Memory B cell (primary cell): ENCODE measurements at regions not wholly inside any gene's neighbourhood (a gene's known extent, or its start where the extent isn't known, plus 50 kb on each side); places are given as distances from the start of the nearest gene placed in this dataset.

ENCODE experiments used
- ATAC-seq: fragments of 150-1000 bp; cut with Tn5 transposase; 2 replicates; pipeline ENCODE4 v1.10.0; 2021; ENCODE audit warnings: low read depth, mild to moderate bottlenecking, moderate library complexity
- DNase-seq, 2 donors: peaks; one replicate each; pipeline ENCODE4 v3.0.0; 2022; ENCODE audit warnings: low spot score in 2 of 2
- H3K27ac Mint-ChIP-seq: one replicate; pipeline ENCODE4 v1.8.0; 2022; ENCODE audit warnings: mild to moderate bottlenecking, moderate library complexity, mixed read lengths
- H3K27me3 Mint-ChIP-seq: one replicate; pipeline ENCODE4 v1.8.0; 2022; ENCODE audit warnings: mixed read lengths
- H3K36me3 Mint-ChIP-seq: one replicate; pipeline ENCODE4 v1.8.0; 2022; ENCODE audit warnings: mild to moderate bottlenecking, mixed read lengths
- H3K4me1 Mint-ChIP-seq: one replicate; pipeline ENCODE4 v1.8.0; 2022; ENCODE audit warnings: mixed read lengths
- H3K4me3 Mint-ChIP-seq: one replicate; pipeline ENCODE4 v1.8.0; 2022; ENCODE audit warnings: mild to moderate bottlenecking, moderate library complexity, mixed read lengths
- H3K9me3 Mint-ChIP-seq: one replicate; pipeline ENCODE4 v1.8.0; 2022; ENCODE audit warnings: mixed read lengths

DNA sequence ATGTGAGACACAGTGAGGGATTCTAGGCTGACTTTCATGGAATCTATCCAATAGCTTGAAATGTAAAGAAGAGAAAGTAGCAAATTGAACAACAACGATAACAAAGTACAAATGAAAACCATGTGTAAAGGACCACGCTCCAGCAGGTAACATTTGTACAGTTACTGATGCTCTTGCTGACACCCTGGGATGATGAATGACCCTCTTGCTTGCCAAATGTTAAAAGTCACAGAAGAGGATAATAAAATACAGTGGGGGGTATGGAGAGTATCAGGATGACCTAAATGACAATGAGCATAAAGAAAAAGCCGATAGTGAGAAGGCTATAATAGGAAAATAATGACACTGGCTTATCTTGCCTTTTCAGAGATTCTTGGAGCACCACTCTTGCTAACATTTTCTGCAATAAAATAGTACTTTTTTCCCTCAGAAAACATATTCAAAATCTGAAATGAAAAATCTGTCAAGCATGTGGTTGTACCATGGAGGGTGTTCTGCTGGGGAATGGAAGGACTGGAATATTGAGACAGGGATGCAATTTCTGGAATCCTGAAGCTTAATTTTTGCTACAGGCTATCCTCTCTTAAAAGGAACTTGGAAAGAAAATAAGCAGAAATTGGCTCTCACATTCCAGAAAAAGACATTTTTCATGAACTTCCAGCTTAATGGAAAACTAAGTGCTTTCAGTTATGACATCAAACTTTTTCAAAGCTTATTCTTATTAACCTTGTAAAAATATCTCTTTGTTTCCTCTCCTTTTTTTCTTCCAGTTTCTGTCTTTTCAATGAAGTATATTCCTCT, 303.2 kb upstream of the GHITM start:
- H3K27me3 Mint-ChIP-seq: no peaks in the 10 kb centered on the region
- ATAC-seq: no peak
- DNase-seq: no peak
- H3K9me3 Mint-ChIP-seq: no peaks in the 10 kb centered on the region
- H3K4me3 Mint-ChIP-seq: no peak overlapping the region
- no peaks in the 10 kb centered on the region for H3K4me1 Mint-ChIP-seq
- H3K27ac Mint-ChIP-seq: no peak overlapping the region
- no peaks in the 10 kb centered on the region for H3K36me3 Mint-ChIP-seq

DNA sequence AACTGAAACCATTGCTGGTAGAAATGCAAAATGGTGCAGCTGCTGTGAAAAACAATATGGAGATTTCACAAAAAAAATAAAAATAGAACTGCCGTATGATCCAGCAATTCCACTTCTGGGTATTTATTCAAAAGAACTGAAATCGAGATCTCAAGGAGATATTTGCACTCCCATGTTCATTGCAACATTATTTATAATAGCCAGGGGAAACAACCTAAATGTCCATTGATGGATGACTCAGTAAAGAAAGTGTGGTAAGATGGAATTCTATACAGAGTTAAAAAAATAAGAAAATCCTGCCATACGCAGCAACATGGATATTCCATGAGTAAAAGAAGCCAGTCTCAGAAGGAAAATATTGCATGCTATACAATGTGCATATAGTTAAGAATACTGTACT, 290.6 kb upstream of the GHITM start:
- ATAC-seq (no peak), DNase-seq (no peak)
- Mint-ChIP-seq H3K27ac (no peak overlapping the region), H3K36me3 (no peaks in the 10 kb centered on the region), H3K27me3 (no peaks in the 10 kb centered on the region), H3K4me1 (no peaks in the 10 kb centered on the region), H3K4me3 (no peak overlapping the region), H3K9me3 (peaks cover 2% of the 10 kb centered on the region)

DNA sequence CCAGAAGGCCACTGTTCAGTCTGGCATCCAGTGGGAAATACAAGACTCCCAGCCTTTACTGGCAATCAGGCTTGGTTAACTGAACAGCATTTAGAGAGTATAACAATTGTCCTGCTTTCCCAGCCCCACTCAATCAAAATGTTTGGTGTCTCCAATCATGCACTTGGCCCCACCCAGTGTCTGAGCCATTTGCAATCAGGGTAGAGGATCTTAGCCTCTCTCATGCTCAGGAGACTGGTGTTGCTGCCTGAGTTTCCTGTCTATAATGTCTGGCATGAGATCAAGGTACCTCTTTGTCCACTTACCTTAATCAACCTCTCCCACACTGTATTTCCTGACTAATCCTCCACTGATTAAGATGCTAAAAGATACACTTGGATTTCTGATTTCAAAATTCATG, 290.2 kb upstream of the GHITM start:
- H3K36me3 Mint-ChIP-seq: no peaks in the 10 kb centered on the region
- no peak for DNase-seq
- H3K4me3 Mint-ChIP-seq: no peak overlapping the region
- H3K27ac Mint-ChIP-seq: no peak overlapping the region
- ATAC-seq: no peak
- H3K9me3 Mint-ChIP-seq: peaks cover 2% of the 10 kb centered on the region
- no peaks in the 10 kb centered on the region for H3K4me1 Mint-ChIP-seq
- no peaks in the 10 kb centered on the region for H3K27me3 Mint-ChIP-seq

DNA sequence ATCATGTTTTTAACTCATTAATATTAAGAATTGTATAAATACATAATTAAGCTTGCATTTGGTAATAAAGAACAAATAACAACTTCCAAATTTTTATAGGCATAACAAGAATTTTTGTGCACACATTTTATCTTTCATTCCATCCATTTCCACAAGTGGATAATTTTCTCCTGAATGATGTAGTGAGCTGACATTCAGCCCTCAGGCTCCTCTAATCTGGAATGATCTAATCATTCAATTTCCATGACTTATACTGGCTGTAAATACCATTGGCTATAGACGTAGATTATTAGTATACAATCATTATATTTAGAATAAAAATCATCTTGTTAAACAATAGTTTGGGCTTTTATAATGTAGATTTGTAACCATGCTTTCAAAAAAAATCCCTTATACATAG, 287.2 kb upstream of the GHITM start:
- Mint-ChIP-seq H3K27me3 (no peaks in the 10 kb centered on the region), H3K4me3 (no peak overlapping the region), H3K27ac (no peak overlapping the region), H3K36me3 (no peaks in the 10 kb centered on the region), H3K4me1 (no peaks in the 10 kb centered on the region), H3K9me3 (peaks cover 4% of the 10 kb centered on the region)
- no peak for DNase-seq
- ATAC-seq: no peak

DNA sequence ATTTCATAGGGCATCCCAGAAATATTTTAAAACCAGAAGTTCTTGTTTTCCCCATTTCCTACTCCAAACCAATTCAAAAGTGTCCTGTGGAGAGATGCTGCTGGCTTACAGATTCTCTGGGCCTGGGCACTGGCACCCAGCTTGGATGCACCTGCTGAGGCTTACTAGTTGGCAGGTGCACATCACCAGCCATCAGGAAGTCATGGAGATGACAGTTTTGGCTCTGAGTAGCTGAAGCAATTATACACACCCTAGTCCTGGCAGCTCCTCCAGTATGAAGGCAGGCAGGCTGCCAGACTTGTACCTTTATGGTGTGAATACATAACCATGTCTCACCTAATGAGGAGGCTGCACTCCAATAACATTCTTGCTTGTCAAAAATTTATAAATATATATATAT, 276.6 kb upstream of the GHITM start:
- Mint-ChIP-seq H3K9me3 (peaks cover 4% of the 10 kb centered on the region), H3K27me3 (peaks cover 4% of the 10 kb centered on the region), H3K27ac (no peak overlapping the region), H3K36me3 (no peaks in the 10 kb centered on the region), H3K4me3 (no peak overlapping the region), H3K4me1 (no peaks in the 10 kb centered on the region)
- DNase-seq (no peak), ATAC-seq (no peak)

DNA sequence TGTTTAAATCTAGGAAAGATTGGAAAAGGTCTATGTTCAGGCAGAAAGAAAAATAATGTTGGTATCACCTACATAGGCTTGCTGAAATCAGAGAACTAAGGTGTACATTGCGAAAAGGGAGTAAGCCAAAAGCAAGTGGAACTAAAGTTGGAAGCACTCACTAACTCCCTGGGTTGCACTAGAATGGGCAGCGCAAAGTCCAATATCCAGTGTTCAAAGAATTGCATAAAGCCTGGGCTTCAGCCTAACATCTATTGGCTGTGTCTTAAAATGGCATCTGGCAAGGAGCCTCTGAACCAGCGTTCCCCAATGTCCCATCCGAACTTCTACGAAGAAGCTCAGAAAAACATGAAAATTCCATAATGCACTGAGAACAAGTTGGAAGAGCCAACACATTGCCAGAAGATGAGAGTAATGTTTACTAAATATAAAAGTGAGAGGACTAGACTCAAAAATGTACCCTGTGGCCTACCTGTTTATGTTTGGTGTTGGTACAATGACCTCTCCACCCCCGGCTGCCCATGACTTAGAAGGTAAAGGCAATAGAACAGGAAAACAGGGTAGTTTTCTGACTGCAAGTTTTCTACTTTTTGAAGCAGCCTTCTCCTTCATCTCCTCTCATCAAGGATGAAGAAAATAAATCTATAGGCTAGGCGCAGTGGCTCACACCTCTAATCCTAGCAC, 275.9 kb upstream of the GHITM start:
- ATAC-seq (no peak), DNase-seq (no peak)
- Mint-ChIP-seq H3K9me3 (peaks cover 4% of the 10 kb centered on the region), H3K4me1 (no peaks in the 10 kb centered on the region), H3K4me3 (no peak overlapping the region), H3K27ac (no peak overlapping the region), H3K27me3 (peaks cover 4% of the 10 kb centered on the region), H3K36me3 (no peaks in the 10 kb centered on the region)

DNA sequence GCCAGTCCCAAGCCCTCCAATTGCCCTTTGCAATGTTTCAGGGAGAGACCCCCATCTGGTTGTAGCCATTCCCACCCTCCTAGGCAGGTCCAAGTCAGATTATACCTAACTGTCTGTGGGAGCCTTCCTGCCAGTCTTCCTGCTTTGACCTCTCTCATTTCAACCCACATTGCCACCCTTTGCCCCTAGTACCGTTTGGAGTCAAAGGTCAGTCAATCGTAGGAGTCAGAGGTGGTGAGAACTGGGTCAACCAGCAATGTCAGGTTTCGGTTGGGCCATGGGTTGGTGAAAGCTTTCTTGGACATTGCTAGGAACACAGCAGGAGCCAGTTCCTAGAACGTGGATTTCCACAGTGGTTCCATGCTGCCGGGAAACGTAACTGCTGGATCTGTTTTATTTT, 269.4 kb upstream of the GHITM start:
- ATAC-seq: no peak
- H3K9me3 Mint-ChIP-seq: no peaks in the 10 kb centered on the region

DNA sequence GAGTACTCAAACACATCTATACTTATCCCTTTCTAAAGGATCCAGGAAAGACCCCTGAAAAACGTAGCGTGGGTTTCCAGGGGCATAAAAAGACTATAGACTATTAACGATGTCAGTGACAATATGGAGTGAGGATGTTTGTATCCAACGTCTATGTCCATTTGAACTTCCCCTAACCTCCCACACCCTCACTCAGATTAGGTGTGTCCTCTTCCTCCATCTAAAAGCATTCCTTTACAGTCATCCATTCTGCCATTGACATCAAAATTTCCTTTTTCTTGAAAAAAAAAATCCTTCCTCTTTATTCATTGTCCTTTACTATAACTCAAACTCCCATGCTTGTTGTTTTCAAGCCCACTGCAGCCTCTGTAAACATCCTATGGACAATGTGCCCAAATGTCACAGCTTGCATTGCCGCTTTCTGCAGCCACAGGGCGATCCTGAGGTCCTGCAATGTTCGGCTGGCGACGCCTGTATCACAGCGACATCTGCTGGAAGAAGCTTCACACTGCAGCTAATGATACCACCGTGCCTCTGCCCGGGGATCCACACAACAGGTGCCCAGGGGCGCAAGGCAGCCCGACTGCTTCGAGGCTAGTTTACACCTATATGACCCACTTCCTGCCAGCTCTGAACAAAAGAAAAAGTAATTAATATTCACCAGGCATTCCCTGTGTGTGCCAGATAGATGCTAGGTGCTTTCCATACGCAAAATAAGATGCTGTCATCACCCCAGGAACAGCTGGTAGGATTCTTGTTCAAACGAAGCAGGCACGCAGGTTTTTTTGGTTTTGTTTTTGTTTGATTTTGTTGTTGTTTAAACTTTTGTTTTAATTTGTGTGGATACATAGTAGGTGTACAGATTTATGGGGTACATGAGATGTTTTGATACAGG, 267.9 kb upstream of the GHITM start:
- Mint-ChIP-seq H3K27me3 (no peaks in the 10 kb centered on the region), H3K4me3 (no peak overlapping the region), H3K36me3 (no peaks in the 10 kb centered on the region), H3K9me3 (no peaks in the 10 kb centered on the region), H3K27ac (no peak overlapping the region), H3K4me1 (no peaks in the 10 kb centered on the region)
- ATAC-seq (peak; percentile 57), DNase-seq (peak; percentile 31 to 39)

More for the DNA sequence above, 269.4 kb upstream of the GHITM start:
- H3K4me3 Mint-ChIP-seq: no peak overlapping the region
- no peak overlapping the region for H3K27ac Mint-ChIP-seq
- H3K4me1 Mint-ChIP-seq: no peaks in the 10 kb centered on the region
- H3K36me3 Mint-ChIP-seq: no peaks in the 10 kb centered on the region
- H3K27me3 Mint-ChIP-seq: no peaks in the 10 kb centered on the region
- no peak for DNase-seq

DNA sequence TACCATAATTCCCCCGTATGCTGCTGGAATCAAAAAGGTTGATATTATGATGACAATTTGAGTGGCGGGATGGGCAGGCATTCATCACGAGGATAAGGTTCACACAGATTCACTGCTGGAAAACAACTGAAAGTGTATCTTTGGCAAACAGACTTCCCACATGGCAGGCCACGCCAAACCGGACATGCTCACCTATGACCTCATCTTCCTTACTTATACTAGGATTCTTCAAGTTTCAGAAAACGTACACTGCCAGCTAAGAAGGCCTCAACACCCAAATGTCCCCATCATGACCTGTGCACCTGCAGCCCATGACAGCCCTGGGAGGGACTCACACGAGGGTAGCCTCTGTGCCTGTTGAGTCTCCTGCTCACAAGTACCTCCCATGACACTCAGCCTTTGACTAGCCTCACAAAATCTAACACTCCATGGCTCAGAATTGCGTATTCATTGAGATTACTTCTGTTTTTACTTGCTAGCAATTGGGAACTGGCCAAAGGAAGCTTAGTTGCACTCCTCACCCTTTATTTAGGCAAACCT, 259.0 kb upstream of the GHITM start:
- peaks cover 2% of the 10 kb centered on the region for H3K27me3 Mint-ChIP-seq
- no peaks in the 10 kb centered on the region for H3K4me1 Mint-ChIP-seq
- H3K36me3 Mint-ChIP-seq: no peaks in the 10 kb centered on the region
- ATAC-seq (no peak), DNase-seq (no peak)
- no peak overlapping the region for H3K27ac Mint-ChIP-seq
- H3K4me3 Mint-ChIP-seq: no peak overlapping the region
- no peaks in the 10 kb centered on the region for H3K9me3 Mint-ChIP-seq

DNA sequence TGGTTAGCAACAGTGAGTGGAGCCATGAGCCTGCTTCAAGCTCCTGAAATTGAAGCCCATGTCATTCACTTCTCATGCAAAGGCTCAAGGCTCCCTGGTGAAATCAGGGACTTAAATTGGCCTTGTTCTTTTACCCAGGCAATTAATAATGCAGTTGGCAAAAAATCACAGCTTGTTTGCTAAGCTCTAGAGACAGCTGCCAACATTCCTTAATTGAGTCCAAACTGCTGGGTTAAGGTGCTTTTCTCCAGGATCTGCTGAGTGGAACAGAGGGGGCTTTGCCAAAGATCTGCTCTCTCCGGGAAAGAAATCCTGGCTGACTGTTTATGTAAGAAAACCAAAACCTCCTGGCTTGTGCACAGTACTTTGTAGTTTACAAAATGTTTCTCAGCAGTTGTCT, 257.6 kb upstream of the GHITM start:
- no peak for ATAC-seq
- no peak for DNase-seq
- Mint-ChIP-seq H3K36me3 (no peaks in the 10 kb centered on the region), H3K4me1 (no peaks in the 10 kb centered on the region), H3K4me3 (no peak overlapping the region), H3K9me3 (no peaks in the 10 kb centered on the region), H3K27ac (no peak overlapping the region), H3K27me3 (peaks cover 3% of the 10 kb centered on the region)

DNA sequence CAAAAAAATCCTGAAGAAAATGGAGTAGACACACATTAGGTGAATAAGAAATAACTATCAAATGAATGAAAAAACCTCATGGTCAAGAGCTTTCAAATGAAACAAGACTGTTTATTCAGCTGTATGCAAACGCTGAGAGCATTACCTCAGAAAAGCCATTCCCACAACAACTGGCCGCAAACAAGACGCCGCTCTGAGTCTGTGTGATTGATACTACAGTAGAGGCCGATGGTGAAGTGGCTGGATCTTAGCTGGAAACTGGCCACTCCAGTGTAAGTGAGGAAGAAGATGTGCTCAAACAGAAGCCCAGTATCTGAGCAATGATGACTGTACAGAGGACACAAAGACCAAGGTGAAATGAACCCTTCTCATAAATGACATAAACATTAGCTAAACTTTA, 252.4 kb upstream of the GHITM start:
- no peaks in the 10 kb centered on the region for H3K36me3 Mint-ChIP-seq
- H3K9me3 Mint-ChIP-seq: no peaks in the 10 kb centered on the region
- ATAC-seq (no peak), DNase-seq (no peak)
- peaks cover 4% of the 10 kb centered on the region for H3K27me3 Mint-ChIP-seq
- H3K4me3 Mint-ChIP-seq: no peak overlapping the region
- no peak overlapping the region for H3K27ac Mint-ChIP-seq
- no peaks in the 10 kb centered on the region for H3K4me1 Mint-ChIP-seq

DNA sequence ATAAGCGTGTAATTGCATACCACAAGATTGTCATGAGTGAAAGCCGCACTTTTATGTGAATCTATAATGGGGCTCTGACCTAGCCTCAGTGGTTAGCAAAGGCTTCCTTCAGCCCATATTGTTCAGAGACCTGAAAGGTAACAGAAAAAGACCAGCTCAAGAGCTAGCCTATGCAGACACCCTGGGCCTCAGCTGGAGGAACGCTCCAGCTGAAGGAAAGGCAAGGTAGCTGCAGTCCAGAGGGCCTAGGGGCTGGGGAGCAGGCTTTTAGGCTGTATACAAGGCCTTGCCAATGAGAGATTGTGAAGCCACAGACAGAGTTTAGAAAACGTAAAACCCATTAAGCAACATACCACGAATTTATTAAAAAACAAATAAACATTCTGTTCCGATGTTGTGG, 246.6 kb upstream of the GHITM start:
- no peaks in the 10 kb centered on the region for H3K9me3 Mint-ChIP-seq
- H3K27ac Mint-ChIP-seq: no peak overlapping the region
- no peak overlapping the region for H3K4me3 Mint-ChIP-seq
- no peaks in the 10 kb centered on the region for H3K4me1 Mint-ChIP-seq
- DNase-seq: no peak
- ATAC-seq: no peak
- H3K36me3 Mint-ChIP-seq: no peaks in the 10 kb centered on the region
- H3K27me3 Mint-ChIP-seq: peaks cover 1% of the 10 kb centered on the region

DNA sequence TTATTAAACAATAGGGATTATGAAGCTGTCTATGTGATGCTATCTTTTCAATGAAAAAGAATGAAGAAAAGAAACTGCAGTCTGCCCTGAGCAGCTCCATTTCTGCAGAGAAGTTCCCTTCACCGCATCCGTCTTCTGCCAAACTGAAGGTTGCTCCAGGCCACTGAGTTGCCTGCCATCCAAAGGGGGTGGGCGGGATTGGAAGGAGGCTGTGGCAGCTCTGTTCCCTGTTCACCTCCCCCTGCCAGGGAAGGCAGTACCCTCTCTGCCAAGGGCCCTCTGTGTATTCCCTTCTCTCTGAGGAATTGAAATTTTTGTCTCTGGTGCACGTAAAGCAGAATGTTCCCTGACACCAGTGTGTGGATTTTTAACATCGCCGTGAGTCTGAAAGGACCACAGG, 243.1 kb upstream of the GHITM start:
- peaks cover 4% of the 10 kb centered on the region for H3K9me3 Mint-ChIP-seq
- no peak overlapping the region for H3K27ac Mint-ChIP-seq
- H3K4me1 Mint-ChIP-seq: no peaks in the 10 kb centered on the region
- no peaks in the 10 kb centered on the region for H3K36me3 Mint-ChIP-seq
- H3K4me3 Mint-ChIP-seq: no peak overlapping the region
- H3K27me3 Mint-ChIP-seq: peaks cover 2% of the 10 kb centered on the region
- ATAC-seq (no peak), DNase-seq (no peak)

DNA sequence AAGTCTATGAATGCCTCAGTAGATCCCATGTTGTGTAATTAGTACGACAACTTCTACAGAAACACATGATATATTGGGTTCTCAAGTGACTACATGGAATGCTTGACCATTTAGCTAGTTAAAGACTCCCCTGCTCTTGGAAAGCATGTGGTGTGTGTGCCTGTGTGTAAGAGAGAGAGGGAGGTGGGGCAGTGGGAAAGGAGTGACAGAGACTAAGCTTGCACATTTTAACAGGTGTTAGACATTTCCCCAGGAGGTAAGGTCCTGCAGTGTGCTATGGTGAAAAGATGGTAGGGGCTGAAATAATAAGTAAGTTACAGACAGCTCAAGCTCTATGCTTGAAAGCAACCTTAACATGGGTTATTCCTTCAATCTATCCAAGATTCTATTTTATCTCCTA, 241.7 kb upstream of the GHITM start:
- ATAC-seq: no peak
- peaks cover 4% of the 10 kb centered on the region for H3K9me3 Mint-ChIP-seq
- DNase-seq: no peak
- H3K4me3 Mint-ChIP-seq: no peak overlapping the region
- no peaks in the 10 kb centered on the region for H3K4me1 Mint-ChIP-seq
- peaks cover 2% of the 10 kb centered on the region for H3K27me3 Mint-ChIP-seq
- no peaks in the 10 kb centered on the region for H3K36me3 Mint-ChIP-seq
- H3K27ac Mint-ChIP-seq: no peak overlapping the region
